Ascending aorta (tissue), 2 donors: ENCODE measurements at regions not wholly inside any gene's neighbourhood (a gene's known extent, or its start where the extent isn't known, plus 50 kb on each side); places are given as distances from the start of the nearest gene placed in this dataset.

ENCODE experiments used
- DNase-seq, 2 donors: peaks; one replicate each; pipeline ENCODE4 v3.0.0-alpha.2; 2019; ENCODE audit warnings: low spot score in 2 of 2
- H3K27ac ChIP-seq, 2 donors: fragments of 200-600 bp; sonication (generic); one replicate each; pipeline ENCODE4 v1.5.1; 2016 to 2017; ENCODE audit warnings: mild to moderate bottlenecking in 1 of 2
- H3K27me3 ChIP-seq: fragments of 200-600 bp; sonication (generic); one replicate; pipeline ENCODE4 v1.5.1; 2017
- H3K36me3 ChIP-seq, 2 donors: fragments of 200-600 bp; sonication (generic); one replicate each; pipeline ENCODE4 v1.5.1; 2016
- H3K4me1 ChIP-seq, 2 donors: fragments of 200-600 bp; sonication (generic); one replicate each; pipeline ENCODE4 v1.5.1; 2016 to 2017; ENCODE audit warnings: mild to moderate bottlenecking in 1 of 2
- H3K4me3 ChIP-seq, 2 donors: fragments of 200-600 bp; sonication (generic); one replicate each; pipeline ENCODE4 v1.5.1; 2016 to 2017; ENCODE audit warnings: mild to moderate bottlenecking in 1 of 2
- H3K9me3 ChIP-seq, 2 donors: fragments of 200-600 bp; sonication (generic); one replicate each; pipeline ENCODE4 v1.5.1; 2016
- intact Hi-C: fragments of 100-400 bp; cut with DNase I; formaldehyde crosslinking; loops from one replicate; pipeline ENCODE4 v1.15.1; 2023
- TF ChIP-seq, protein P1 (sequence below), 3 experiments: fragments of 200-600 bp in 2 of 3; fragments of 450-650 bp in 1 of 3; sonication (generic) in 2 of 3; IDR thresholded peaks; one replicate each; pipeline ENCODE4 v1.5.1; 2016 to 2019; ENCODE audit warnings: antibody characterized with exemption in 3 of 3, mild to moderate bottlenecking in 1 of 3, moderate library complexity in 1 of 3

DNA sequence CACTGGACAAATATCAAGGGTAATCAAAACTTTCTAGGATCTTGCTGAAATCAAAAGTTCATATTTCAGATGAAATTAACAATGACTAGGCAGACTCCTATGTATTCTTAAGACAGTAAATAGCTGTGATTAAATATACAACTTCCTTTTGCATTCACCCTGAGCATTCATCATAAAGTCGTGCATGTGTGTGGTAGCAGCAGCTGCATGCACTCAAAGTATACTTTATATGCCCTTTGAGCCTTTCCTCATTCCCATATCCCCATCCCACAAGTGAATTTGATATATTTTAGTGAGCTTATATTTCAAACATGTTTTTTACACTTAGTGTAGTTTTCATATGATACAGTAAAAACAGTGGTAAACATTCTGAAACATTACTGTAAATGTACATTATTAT lies 959.0 kb downstream of the C4orf33 start:
- H3K4me1 ChIP-seq, result no peaks in the 10 kb centered on the region
- no peaks in the 10 kb centered on the region for H3K36me3 ChIP-seq
- no peak overlapping the region for H3K27ac ChIP-seq
- no peak for DNase-seq
- H3K4me3 ChIP-seq, result no peak overlapping the region
- TF ChIP-seq, protein P1, sequence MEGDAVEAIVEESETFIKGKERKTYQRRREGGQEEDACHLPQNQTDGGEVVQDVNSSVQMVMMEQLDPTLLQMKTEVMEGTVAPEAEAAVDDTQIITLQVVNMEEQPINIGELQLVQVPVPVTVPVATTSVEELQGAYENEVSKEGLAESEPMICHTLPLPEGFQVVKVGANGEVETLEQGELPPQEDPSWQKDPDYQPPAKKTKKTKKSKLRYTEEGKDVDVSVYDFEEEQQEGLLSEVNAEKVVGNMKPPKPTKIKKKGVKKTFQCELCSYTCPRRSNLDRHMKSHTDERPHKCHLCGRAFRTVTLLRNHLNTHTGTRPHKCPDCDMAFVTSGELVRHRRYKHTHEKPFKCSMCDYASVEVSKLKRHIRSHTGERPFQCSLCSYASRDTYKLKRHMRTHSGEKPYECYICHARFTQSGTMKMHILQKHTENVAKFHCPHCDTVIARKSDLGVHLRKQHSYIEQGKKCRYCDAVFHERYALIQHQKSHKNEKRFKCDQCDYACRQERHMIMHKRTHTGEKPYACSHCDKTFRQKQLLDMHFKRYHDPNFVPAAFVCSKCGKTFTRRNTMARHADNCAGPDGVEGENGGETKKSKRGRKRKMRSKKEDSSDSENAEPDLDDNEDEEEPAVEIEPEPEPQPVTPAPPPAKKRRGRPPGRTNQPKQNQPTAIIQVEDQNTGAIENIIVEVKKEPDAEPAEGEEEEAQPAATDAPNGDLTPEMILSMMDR (IDR thresholded peaks at IDR 0.05), result no peak
- intact Hi-C loops, result no loop called here
- H3K27me3 ChIP-seq, result no peaks in the 10 kb centered on the region
- no peaks in the 10 kb centered on the region for H3K9me3 ChIP-seq

DNA sequence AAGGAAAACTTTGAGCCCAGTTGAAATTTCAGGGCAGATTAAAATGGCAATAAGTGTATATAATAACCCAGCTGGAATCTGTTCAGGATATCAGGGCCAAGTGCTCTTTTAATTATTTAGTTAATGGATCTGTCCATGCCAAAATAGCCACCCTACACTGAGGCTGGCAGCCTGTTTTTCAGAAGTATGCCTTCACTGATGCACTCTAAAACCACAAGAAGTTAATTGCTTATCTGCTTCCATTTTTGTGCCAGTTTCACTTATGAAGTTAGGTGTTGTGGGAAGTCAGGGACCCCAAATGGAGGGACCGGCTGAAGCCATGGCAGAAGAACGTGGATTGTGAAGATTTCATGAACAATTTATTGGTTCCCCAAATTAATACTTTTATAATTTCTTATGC lies 960.3 kb downstream of the C4orf33 start:
- H3K27ac ChIP-seq, result no peak overlapping the region
- no peaks in the 10 kb centered on the region for H3K4me1 ChIP-seq
- TF ChIP-seq, protein P1 (IDR thresholded peaks at IDR 0.05), result no peak
- H3K4me3 ChIP-seq, result no peak overlapping the region
- H3K9me3 ChIP-seq, result no peaks in the 10 kb centered on the region
- H3K27me3 ChIP-seq, result no peaks in the 10 kb centered on the region
- DNase-seq, result no peak
- intact Hi-C loops, result no loop called here
- no peaks in the 10 kb centered on the region for H3K36me3 ChIP-seq

DNA sequence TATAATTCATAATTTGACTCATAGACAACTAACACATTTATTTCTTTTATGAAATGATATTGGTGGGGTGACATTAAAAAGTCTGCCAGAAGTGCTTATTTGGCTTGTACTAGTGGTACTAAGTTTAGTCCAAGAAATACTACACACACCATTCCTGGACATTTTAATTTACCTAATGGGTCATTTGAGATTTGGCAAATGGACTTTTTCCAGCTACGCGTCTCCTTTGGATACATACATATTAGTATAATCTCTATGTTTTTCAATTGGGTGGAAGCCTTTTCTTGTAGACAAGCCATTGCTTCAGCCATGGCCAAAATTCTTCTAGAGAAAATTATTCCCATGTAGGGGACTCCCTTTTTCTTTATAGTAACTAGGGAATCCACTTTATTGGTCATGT lies 968.5 kb downstream of the C4orf33 start:
- TF ChIP-seq, protein P1 (IDR thresholded peaks at IDR 0.05), result no peak
- H3K27me3 ChIP-seq, result no peaks in the 10 kb centered on the region
- no peaks in the 10 kb centered on the region for H3K4me1 ChIP-seq
- DNase-seq, result no peak
- intact Hi-C loops, result no loop called here
- no peak overlapping the region for H3K27ac ChIP-seq
- H3K9me3 ChIP-seq, result no peaks in the 10 kb centered on the region
- H3K36me3 ChIP-seq, result no peaks in the 10 kb centered on the region
- H3K4me3 ChIP-seq, result no peak overlapping the region

DNA sequence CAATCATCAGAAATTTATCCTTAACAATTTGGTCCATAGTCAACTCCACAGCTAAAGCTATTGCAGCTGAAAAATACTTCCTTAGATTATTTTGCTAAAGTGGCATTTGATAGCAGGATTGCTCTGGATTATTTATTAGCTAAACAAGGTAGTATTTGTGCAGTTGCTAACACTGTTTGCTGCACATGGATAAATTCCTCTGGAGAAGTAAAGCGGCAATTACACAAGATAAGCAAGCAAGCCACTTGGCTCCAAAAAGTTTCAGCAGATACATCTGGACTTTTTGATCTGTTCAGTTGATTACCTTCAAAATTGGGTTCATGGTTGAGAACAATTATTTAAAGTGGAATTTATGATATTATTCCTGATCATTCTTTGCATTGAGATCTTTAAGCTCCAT lies 971.5 kb downstream of the C4orf33 start:
- no peaks in the 10 kb centered on the region for H3K36me3 ChIP-seq
- intact Hi-C loops, result no loop called here
- H3K4me1 ChIP-seq, result no peaks in the 10 kb centered on the region
- H3K4me3 ChIP-seq, result no peak overlapping the region
- no peaks in the 10 kb centered on the region for H3K9me3 ChIP-seq
- H3K27ac ChIP-seq, result no peak overlapping the region
- TF ChIP-seq, protein P1 (IDR thresholded peaks at IDR 0.05), result no peak
- DNase-seq, result no peak
- H3K27me3 ChIP-seq, result no peaks in the 10 kb centered on the region

DNA sequence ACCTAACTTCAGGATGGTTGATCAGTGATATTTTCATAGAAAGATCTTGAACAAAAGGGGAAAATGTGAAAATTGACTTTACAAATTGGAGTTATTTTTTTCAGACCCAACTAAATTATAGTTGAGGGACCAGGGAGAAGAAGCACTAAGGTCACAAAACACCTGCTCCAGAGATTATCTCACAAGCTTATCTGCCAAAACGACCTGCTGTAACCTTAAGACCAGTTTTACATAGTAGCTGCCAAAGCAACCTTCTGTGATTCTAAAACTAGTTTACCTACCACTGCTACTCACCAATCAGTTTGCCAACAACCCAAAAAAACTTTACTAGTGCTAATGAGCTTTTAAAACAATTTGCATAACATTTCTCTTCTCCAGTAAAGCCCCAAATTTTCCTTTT lies 972.1 kb downstream of the C4orf33 start:
- Histone ChIP-seq H3K27ac (no peak overlapping the region), H3K4me1 (no peaks in the 10 kb centered on the region), H3K9me3 (no peaks in the 10 kb centered on the region), H3K36me3 (no peaks in the 10 kb centered on the region), H3K4me3 (no peak overlapping the region), H3K27me3 (no peaks in the 10 kb centered on the region)
- intact Hi-C loops, result no loop called here
- TF ChIP-seq, protein P1 (IDR thresholded peaks at IDR 0.05), result no peak
- DNase-seq, result no peak

DNA sequence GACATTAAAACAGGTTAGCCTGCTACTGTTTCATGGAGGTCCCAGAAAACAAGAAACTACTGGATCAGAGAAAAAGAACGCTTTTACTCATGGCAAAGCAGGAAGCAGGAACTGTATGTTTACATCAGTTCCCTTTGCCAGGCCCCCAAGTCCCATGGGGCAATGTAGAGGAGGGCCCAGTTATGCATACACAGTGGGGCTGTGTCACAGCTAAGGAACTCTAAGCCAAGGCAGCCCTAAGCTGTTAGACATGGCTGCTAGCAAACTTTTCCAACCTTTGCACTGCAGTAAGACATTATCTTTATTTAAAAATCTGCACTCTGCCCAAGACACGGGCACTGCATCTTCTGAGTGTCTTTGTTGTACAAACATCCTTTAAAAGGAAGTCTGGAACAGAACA lies 975.8 kb downstream of the C4orf33 start:
- Histone ChIP-seq H3K4me3 (no peak overlapping the region), H3K27ac (no peak overlapping the region), H3K4me1 (no peaks in the 10 kb centered on the region), H3K36me3 (no peaks in the 10 kb centered on the region), H3K27me3 (no peaks in the 10 kb centered on the region), H3K9me3 (no peaks in the 10 kb centered on the region)
- intact Hi-C loops, result no loop called here
- DNase-seq, result no peak
- TF ChIP-seq, protein P1 (IDR thresholded peaks at IDR 0.05), result no peak
